ENCODE measurements at regions not wholly inside any gene's neighbourhood (a gene's known extent, or its start where the extent isn't known, plus 50 kb on each side); places are given as distances from the start of the nearest gene placed in this dataset.

DNA sequence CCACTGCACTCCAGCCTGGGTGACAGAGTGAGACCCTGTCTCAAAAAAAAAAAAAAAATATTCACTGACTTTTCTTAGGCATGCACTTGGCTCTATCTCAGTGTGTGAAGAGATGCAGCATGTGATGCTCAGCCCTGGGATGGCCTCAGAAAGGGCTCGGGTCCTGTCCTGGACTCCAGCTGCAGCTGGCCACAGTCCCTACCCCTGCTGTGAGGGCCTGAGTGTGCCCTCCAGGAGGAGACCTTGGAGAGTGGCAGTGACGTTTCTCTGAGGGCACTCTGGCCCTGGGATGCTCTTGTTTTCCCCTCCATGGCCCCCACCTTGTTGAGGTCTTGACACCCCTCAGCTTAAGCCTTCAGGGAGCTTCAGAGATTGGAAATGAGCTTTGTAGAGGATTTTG, 81.9 kb upstream of the POU3F1 start (continued):
- TF ChIP-seq, protein P1, sequence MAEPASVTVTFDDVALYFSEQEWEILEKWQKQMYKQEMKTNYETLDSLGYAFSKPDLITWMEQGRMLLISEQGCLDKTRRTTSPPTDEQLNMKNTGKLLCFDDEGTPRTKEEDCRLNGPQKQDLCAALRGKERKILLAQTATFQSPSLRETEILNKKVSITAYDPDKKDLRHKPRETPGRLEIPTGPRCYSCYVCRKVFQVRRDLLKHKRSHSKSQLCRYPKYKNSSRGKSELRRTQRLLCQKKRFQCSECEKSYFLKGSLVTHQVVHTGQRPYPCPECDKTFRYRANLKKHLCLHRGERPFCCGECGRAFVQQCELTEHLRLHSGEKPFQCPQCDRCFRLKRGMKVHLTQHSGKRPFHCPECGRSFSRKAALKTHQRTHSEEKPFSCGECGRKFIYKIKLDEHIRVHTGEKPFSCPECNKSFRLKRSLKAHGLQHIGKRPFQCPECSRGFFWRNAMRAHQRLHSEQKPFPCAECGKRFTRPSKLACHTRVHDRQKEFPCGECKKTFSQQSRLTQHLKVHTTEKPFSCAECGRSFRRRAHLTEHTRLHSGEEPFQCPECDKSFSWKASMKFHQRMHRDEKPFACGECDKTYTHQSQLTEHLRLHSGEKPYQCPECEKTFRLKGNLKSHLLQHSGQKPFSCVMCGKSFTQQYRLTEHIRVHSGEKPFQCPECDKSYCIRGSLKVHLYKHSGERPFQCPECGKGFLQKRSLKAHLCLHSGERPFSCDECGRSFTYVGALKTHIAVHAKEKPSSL (CRISPR knock-in tag; conservative IDR thresholded peaks at IDR 0.05): no peak
- TF ChIP-seq OVOL2 (CRISPR knock-in tag; IDR thresholded peaks at IDR 0.05; ENCODE audit: borderline replicate concordance): no peak
- TF ChIP-seq NR2C2 (CRISPR knock-in tag; IDR thresholded peaks at IDR 0.05): no peak
- TF ChIP-seq, protein P2, sequence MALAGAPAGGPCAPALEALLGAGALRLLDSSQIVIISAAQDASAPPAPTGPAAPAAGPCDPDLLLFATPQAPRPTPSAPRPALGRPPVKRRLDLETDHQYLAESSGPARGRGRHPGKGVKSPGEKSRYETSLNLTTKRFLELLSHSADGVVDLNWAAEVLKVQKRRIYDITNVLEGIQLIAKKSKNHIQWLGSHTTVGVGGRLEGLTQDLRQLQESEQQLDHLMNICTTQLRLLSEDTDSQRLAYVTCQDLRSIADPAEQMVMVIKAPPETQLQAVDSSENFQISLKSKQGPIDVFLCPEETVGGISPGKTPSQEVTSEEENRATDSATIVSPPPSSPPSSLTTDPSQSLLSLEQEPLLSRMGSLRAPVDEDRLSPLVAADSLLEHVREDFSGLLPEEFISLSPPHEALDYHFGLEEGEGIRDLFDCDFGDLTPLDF (CRISPR knock-in tag; IDR thresholded peaks at IDR 0.05): no peak
- TF ChIP-seq GABPB1 (CRISPR knock-in tag; IDR thresholded peaks at IDR 0.05): no peak
- TF ChIP-seq ZNF317 (CRISPR knock-in tag; IDR thresholded peaks at IDR 0.05; ENCODE audit: borderline replicate concordance, low read depth): no peak
- TF ChIP-seq PRRX2 (CRISPR knock-in tag; IDR thresholded peaks at IDR 0.05): no peak
- TF ChIP-seq ZSCAN18 (CRISPR knock-in tag; IDR thresholded peaks at IDR 0.05): no peak
- no peak for TF ChIP-seq SP1 (CRISPR knock-in tag; conservative IDR thresholded peaks at IDR 0.05)
- no peak for TF ChIP-seq TP53 (CRISPR knock-in tag; IDR thresholded peaks at IDR 0.05)
- no peak for TF ChIP-seq ZNF121 (CRISPR knock-in tag; IDR thresholded peaks at IDR 0.05)

- H3K36me3 Mint-ChIP-seq: no peaks in the 10 kb centered on the region
- ChIA-PET CTCF (interaction anchor here (0.6 to 1.9 kb wide), 4 partner anchors 12 to 375 kb away, joined by 4 to 10 read pairs (median 4); no protein-coding TSS in a partner anchor), POLR2A (no interaction called here)
- no peak overlapping the region for H3K27ac Mint-ChIP-seq
- no peak overlapping the region for H3K4me3 Mint-ChIP-seq
- no peaks in the 10 kb centered on the region; the same call in 1 of the 2 replicates for H3K27me3 Mint-ChIP-seq (ENCODE audit: low read depth)
- DNase-seq (ENCODE audit: low spot score) (no peak), ATAC-seq (no peak)
- no peaks in the 10 kb centered on the region for H3K9me3 Mint-ChIP-seq
- H3K4me1 Mint-ChIP-seq: peaks cover 34% of the 10 kb centered on the region
- TF ChIP-seq SMAD4 (CRISPR knock-in tag; IDR thresholded peaks at IDR 0.05) (no peak), NFE2L1 (CRISPR knock-in tag; IDR thresholded peaks at IDR 0.05) (no peak), PREB (CRISPR knock-in tag; IDR thresholded peaks at IDR 0.05; ENCODE audit: borderline replicate concordance) (no peak), CREM (CRISPR knock-in tag; IDR thresholded peaks at IDR 0.05) (no peak), AFF4 (CRISPR knock-in tag; IDR thresholded peaks at IDR 0.05; ENCODE audit: borderline replicate concordance) (no peak), ZNF416 (CRISPR knock-in tag; IDR thresholded peaks at IDR 0.05) (no peak), ZNF232 (CRISPR knock-in tag; IDR thresholded peaks at IDR 0.05) (no peak), JAZF1 (CRISPR knock-in tag; IDR thresholded peaks at IDR 0.05) (no peak)
- TF ChIP-seq, protein P3, sequence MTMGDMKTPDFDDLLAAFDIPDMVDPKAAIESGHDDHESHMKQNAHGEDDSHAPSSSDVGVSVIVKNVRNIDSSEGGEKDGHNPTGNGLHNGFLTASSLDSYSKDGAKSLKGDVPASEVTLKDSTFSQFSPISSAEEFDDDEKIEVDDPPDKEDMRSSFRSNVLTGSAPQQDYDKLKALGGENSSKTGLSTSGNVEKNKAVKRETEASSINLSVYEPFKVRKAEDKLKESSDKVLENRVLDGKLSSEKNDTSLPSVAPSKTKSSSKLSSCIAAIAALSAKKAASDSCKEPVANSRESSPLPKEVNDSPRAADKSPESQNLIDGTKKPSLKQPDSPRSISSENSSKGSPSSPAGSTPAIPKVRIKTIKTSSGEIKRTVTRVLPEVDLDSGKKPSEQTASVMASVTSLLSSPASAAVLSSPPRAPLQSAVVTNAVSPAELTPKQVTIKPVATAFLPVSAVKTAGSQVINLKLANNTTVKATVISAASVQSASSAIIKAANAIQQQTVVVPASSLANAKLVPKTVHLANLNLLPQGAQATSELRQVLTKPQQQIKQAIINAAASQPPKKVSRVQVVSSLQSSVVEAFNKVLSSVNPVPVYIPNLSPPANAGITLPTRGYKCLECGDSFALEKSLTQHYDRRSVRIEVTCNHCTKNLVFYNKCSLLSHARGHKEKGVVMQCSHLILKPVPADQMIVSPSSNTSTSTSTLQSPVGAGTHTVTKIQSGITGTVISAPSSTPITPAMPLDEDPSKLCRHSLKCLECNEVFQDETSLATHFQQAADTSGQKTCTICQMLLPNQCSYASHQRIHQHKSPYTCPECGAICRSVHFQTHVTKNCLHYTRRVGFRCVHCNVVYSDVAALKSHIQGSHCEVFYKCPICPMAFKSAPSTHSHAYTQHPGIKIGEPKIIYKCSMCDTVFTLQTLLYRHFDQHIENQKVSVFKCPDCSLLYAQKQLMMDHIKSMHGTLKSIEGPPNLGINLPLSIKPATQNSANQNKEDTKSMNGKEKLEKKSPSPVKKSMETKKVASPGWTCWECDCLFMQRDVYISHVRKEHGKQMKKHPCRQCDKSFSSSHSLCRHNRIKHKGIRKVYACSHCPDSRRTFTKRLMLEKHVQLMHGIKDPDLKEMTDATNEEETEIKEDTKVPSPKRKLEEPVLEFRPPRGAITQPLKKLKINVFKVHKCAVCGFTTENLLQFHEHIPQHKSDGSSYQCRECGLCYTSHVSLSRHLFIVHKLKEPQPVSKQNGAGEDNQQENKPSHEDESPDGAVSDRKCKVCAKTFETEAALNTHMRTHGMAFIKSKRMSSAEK (CRISPR knock-in tag; IDR thresholded peaks at IDR 0.05; ENCODE audit: borderline replicate concordance): no peak
Measured at GRCh38 chr1:38127428-38127827, 80.8 kb upstream of the POU3F1 start.

All from WTC11 (cell line).